ES-I3 (cell line): ENCODE measurements at regions not wholly inside any gene's neighbourhood (a gene's known extent, or its start where the extent isn't known, plus 50 kb on each side); places are given as distances from the start of the nearest gene placed in this dataset.

Source experiments
- H3K36me3 ChIP-seq: 2 replicates; pipeline ENCODE4 v1.6.1; 2013; ENCODE audit warnings: mild to moderate bottlenecking, low read length, control low read depth, moderate library complexity; ENCODE audit not compliant: insufficient read depth
- H3K4me1 ChIP-seq: 2 replicates; pipeline ENCODE4 v1.6.1; 2013; ENCODE audit warnings: mild to moderate bottlenecking, control low read depth, low read length; ENCODE audit not compliant: insufficient read depth
- H3K9ac ChIP-seq: 2 replicates; pipeline ENCODE4 v1.6.1; 2013; ENCODE audit warnings: low read depth, mild to moderate bottlenecking, low read length, moderate library complexity
- H3K9me3 ChIP-seq: 2 replicates; pipeline ENCODE4 v1.6.1; 2013; ENCODE audit warnings: mild to moderate bottlenecking, low read length, moderate library complexity; ENCODE audit not compliant: control insufficient read depth, insufficient read depth

DNA sequence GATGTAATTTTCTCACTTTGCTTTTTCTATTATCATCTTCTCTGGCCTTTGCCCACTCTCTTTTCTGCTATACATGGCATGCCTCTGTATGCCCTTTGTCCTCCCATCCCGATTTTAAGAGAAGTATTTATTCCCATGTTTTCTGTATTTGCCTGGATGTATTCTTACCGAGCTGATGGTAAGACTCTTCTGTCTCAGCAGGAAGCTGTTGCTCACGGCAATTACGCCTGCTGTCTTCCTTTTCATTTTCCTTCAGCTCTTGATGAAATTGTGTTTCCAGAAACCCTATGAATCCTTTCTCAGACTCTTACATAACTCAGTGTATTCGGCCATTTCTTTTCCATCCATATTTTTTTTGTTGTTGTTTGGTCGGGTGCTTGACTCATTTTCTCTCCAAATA lies 121.6 kb downstream of the SP3 start:
- no peaks in the 10 kb centered on the region for H3K9me3 ChIP-seq
- no peaks in the 10 kb centered on the region for H3K36me3 ChIP-seq
- no peaks in the 10 kb centered on the region for H3K4me1 ChIP-seq
- no peak overlapping the region for H3K9ac ChIP-seq

DNA sequence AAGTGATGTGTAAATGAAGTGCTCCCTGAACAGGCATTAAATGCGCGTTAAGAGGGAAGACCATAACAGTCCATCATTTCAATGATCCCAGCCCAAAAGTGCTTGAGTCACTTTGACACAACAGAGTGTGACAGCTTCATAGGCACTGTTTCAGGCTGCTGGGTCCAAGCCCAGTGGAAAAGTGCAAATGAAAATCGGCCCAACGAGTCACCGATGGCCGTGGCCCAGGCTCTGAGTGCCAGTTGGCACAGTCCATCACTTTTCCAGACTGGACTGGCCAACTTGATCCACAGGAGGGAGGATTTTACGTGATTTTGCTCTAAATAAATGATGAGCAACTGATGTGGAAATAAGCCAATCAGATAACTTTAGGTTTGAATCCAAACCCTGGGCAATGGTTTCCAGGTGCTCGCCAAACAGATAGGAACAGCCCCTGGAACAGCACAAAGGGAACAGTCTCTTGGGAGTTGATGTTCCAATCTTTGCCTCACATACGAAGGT lies 114.0 kb downstream of the SP3 start:
- Histone ChIP-seq H3K9me3 (no peaks in the 10 kb centered on the region), H3K36me3 (no peaks in the 10 kb centered on the region), H3K9ac (no peak overlapping the region), H3K4me1 (no peaks in the 10 kb centered on the region)

DNA sequence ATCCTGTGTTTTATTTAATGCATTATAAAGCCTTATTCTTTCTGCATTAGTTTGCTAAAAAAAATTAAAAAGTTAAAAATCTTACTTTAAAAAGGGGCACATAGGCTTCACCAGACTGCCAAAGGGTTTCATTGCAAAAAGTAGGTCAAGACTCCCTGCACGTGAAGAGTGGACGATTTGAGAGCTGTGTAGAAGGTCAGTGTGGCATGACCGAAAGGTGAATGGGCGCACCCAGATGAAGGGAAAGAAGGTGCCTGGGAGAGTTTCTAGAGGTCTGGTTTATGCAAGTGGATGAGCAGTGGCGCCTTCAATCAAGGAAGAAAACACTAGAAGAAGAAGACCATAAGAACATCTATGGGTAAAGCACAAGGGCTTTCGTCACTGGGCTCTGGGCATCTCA lies 111.0 kb downstream of the SP3 start:
- Histone ChIP-seq H3K4me1 (no peaks in the 10 kb centered on the region), H3K9me3 (no peaks in the 10 kb centered on the region)

DNA sequence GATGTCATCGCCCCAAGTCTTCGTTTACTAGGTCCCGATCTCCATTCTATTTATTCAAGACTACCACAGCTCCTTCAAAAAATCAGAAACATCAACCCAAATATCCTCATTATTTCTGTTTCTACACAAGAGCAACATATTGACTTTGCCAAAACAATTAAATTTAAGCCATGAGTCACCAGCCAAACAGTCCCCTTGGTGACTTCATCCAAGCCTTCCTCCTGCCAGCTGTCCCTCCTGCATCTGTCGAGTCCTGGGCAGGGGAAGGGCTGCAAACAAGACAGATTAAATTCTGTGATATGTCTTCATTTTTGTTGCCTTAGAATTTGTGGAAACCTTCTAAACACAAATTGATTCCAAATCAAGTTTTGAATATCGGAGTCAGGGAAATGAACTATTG lies 110.3 kb downstream of the SP3 start:
- Histone ChIP-seq H3K9ac (no peak overlapping the region), H3K9me3 (no peaks in the 10 kb centered on the region), H3K4me1 (no peaks in the 10 kb centered on the region), H3K36me3 (no peaks in the 10 kb centered on the region)

More for the DNA sequence above, 111.0 kb downstream of the SP3 start:
- no peaks in the 10 kb centered on the region for H3K36me3 ChIP-seq
- H3K9ac ChIP-seq = no peak overlapping the region

DNA sequence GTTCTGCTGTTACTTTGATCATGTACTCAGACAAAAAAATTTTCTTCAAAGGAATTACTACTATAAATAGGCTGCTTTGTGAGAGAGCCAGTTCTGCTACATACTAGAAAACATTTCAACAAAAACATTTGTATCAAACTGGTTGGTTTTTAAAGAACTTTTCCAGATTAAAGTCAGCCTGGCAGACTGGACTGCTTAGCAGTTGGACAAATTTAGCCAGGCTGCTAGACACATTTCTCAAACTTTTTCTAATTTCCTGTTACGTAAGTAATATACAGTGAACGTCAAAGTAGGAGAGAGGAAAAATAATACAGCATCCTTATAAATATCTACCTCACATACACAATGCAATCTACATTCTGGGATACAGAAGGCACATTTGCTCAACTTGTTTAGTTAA lies 109.5 kb downstream of the SP3 start:
- no peak overlapping the region for H3K9ac ChIP-seq
- no peaks in the 10 kb centered on the region for H3K36me3 ChIP-seq
- no peaks in the 10 kb centered on the region for H3K9me3 ChIP-seq
- no peaks in the 10 kb centered on the region for H3K4me1 ChIP-seq
